GM13976 (cell line): ENCODE measurements at regions not wholly inside any gene's neighbourhood (a gene's known extent, or its start where the extent isn't known, plus 50 kb on each side); places are given as distances from the start of the nearest gene placed in this dataset.

Experiments used
- DNase-seq: peaks from one replicate; pipeline ENCODE4 v3.0.0; 2012; ENCODE audit warnings: low spot score
- CTCF ChIP-seq: IDR thresholded peaks from 2 replicates; pipeline ENCODE4 v1.5.1; 2012; ENCODE audit warnings: borderline replicate concordance, mild to moderate bottlenecking; ENCODE audit not compliant: insufficient read depth; ENCODE audit errors: extremely low read depth, missing control alignments, control extremely low read depth
- in situ Hi-C: fragments of 300-500 bp; cut with MboI; formaldehyde crosslinking; loops from one replicate; pipeline ENCODE4 v1.12.0; 2022; ENCODE audit warnings: low sequenced_read_pairs, mixed read lengths, inconsistent platforms; ENCODE audit not compliant: unreplicated experiment

GRCh38 chr13:74485757-74486156, 351.6 kb upstream of the KLF12 start:
- no peak for DNase-seq
- no peak for TF ChIP-seq CTCF
- in situ Hi-C loops, result no loop called here

GRCh38 chr13:74479124-74479523, 344.9 kb upstream of the KLF12 start:
- no peak for DNase-seq
- in situ Hi-C loops, result no loop called here
- no peak for TF ChIP-seq CTCF

GRCh38 chr13:74476788-74477187, 342.6 kb upstream of the KLF12 start:
- DNase-seq, result no peak
- in situ Hi-C loops, result no loop called here
- TF ChIP-seq CTCF, result no peak

- in situ Hi-C loops, result no loop called here
- DNase-seq, result no peak
- TF ChIP-seq CTCF, result no peak
Measured at GRCh38 chr13:74476365-74476764, 342.2 kb upstream of the KLF12 start.

- TF ChIP-seq CTCF, result no peak
- in situ Hi-C loops, result no loop called here
- no peak for DNase-seq
Measured at GRCh38 chr13:74466864-74467263, 332.7 kb upstream of the KLF12 start.

GRCh38 chr13:74466020-74466419, 331.8 kb upstream of the KLF12 start:
- no peak for TF ChIP-seq CTCF
- no peak for DNase-seq
- in situ Hi-C loops, result no loop called here

GRCh38 chr13:74465271-74465670, 331.1 kb upstream of the KLF12 start:
- in situ Hi-C loops, result no loop called here
- DNase-seq, result no peak

More at GRCh38 chr13:74465271-74465670, 331.1 kb upstream of the KLF12 start:
- no peak for TF ChIP-seq CTCF
